ENCODE measurements at regions not wholly inside any gene's neighbourhood (a gene's known extent, or its start where the extent isn't known, plus 50 kb on each side); places are given as distances from the start of the nearest gene placed in this dataset.

DNA sequence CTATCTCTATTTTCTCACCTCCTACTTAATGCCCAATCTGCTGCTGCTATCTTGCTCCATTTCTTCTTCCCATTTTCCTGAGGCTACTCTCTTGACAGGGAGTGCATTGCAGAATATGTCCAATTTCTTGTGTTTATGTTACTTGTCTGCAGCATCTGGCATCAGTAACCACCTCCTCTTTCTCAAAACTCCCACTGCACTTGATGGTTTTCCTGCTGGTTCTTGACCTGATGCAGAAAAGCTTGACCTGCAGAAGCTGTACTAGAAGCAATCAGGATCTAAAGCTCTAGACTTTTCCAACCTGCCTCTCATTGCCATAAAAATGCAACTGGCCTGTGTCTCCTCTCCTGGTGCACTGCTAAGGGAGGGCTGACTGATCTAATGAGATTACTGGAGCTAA, 287.8 kb downstream of the ZEB1 start:
- TF ChIP-seq, protein P1, sequence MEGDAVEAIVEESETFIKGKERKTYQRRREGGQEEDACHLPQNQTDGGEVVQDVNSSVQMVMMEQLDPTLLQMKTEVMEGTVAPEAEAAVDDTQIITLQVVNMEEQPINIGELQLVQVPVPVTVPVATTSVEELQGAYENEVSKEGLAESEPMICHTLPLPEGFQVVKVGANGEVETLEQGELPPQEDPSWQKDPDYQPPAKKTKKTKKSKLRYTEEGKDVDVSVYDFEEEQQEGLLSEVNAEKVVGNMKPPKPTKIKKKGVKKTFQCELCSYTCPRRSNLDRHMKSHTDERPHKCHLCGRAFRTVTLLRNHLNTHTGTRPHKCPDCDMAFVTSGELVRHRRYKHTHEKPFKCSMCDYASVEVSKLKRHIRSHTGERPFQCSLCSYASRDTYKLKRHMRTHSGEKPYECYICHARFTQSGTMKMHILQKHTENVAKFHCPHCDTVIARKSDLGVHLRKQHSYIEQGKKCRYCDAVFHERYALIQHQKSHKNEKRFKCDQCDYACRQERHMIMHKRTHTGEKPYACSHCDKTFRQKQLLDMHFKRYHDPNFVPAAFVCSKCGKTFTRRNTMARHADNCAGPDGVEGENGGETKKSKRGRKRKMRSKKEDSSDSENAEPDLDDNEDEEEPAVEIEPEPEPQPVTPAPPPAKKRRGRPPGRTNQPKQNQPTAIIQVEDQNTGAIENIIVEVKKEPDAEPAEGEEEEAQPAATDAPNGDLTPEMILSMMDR (IDR thresholded peaks at IDR 0.05), result no peak
- TF ChIP-seq EP300 (IDR thresholded peaks at IDR 0.05), result no peak
- TF ChIP-seq POLR2A (IDR thresholded peaks at IDR 0.05), result no peak

Data from gastroesophageal sphincter (tissue), 3 donors.